H9 (cell line): ENCODE measurements at regions not wholly inside any gene's neighbourhood (a gene's known extent, or its start where the extent isn't known, plus 50 kb on each side); places are given as distances from the start of the nearest gene placed in this dataset.

Experiments
- DNase-seq: peaks from one replicate; pipeline ENCODE4 v3.0.0-alpha.2; 2017
- H2AFZ ChIP-seq: one replicate; pipeline ENCODE4 v1.6.1; 2013; ENCODE audit warnings: mild to moderate bottlenecking, low read length, control low read depth, moderate library complexity
- H2AK5ac ChIP-seq: 2 replicates; pipeline ENCODE4 v1.6.1; 2013; ENCODE audit warnings: low read length, control low read depth, mixed read lengths; ENCODE audit not compliant: insufficient read length
- H2BK120ac ChIP-seq: one replicate; pipeline ENCODE4 v1.6.1; 2013; ENCODE audit warnings: low read depth, mild to moderate bottlenecking, low read length, control low read depth, inconsistent platforms; ENCODE audit not compliant: poor library complexity, severe bottlenecking
- H2BK12ac ChIP-seq: 2 replicates; pipeline ENCODE4 v1.6.1; 2013; ENCODE audit warnings: low read length, control low read depth, mixed read lengths, low read depth; ENCODE audit not compliant: insufficient read length
- H2BK15ac ChIP-seq: 2 replicates; pipeline ENCODE4 v1.6.1; 2013; ENCODE audit warnings: low read depth, low read length, control low read depth
- H2BK20ac ChIP-seq: one replicate; pipeline ENCODE4 v1.6.1; 2013; ENCODE audit warnings: low read depth, mild to moderate bottlenecking, low read length, control low read depth, inconsistent platforms; ENCODE audit not compliant: poor library complexity, severe bottlenecking
- H2BK5ac ChIP-seq: 2 replicates; pipeline ENCODE4 v1.6.1; 2013; ENCODE audit warnings: low read length, control low read depth, mixed read lengths; ENCODE audit not compliant: insufficient read length
- H3K14ac ChIP-seq: 2 replicates; pipeline ENCODE4 v1.6.1; 2013; ENCODE audit warnings: low read length, control low read depth; ENCODE audit not compliant: insufficient read depth
- H3K18ac ChIP-seq: 2 replicates; pipeline ENCODE4 v1.6.1; 2013; ENCODE audit warnings: low read depth, mild to moderate bottlenecking, mixed read lengths, low read length, control low read depth; ENCODE audit not compliant: insufficient read length
- H3K23ac ChIP-seq: 2 replicates; pipeline ENCODE4 v1.6.1; 2013; ENCODE audit warnings: low read length, control low read depth, mixed read lengths, low read depth; ENCODE audit not compliant: insufficient read length
- H3K23me2 ChIP-seq: 2 replicates; pipeline ENCODE4 v1.6.1; 2013; ENCODE audit warnings: low read depth, mild to moderate bottlenecking, mixed read lengths, low read length, control low read depth; ENCODE audit not compliant: insufficient read length, poor library complexity, severe bottlenecking
- H3K27ac ChIP-seq: 2 replicates; pipeline ENCODE4 v1.5.1; 2013; ENCODE audit warnings: low read length, control low read depth, mixed read lengths, low read depth; ENCODE audit not compliant: insufficient read length
- H3K27me3 ChIP-seq: 2 replicates; pipeline ENCODE4 v1.6.1; 2013; ENCODE audit warnings: low read length, control low read depth, inconsistent platforms; ENCODE audit not compliant: insufficient read depth
- H3K4ac ChIP-seq: 2 replicates; pipeline ENCODE4 v1.6.1; 2013; ENCODE audit warnings: low read depth, mild to moderate bottlenecking, control low read depth, inconsistent platforms, low read length, moderate library complexity
- H3K4me1 ChIP-seq: 2 replicates; pipeline ENCODE4 v1.6.1; 2013; ENCODE audit warnings: low read length, control low read depth, inconsistent platforms; ENCODE audit not compliant: insufficient read depth
- H3K4me2 ChIP-seq: 2 replicates; pipeline ENCODE4 v1.6.1; 2013; ENCODE audit warnings: low read length, control low read depth, mixed read lengths; ENCODE audit not compliant: insufficient read length, insufficient read depth
- H3K56ac ChIP-seq: 2 replicates; pipeline ENCODE4 v1.6.1; 2013; ENCODE audit warnings: low read depth, mild to moderate bottlenecking, mixed read lengths, low read length, control low read depth; ENCODE audit not compliant: insufficient read length
- H3K79me1 ChIP-seq: 2 replicates; pipeline ENCODE4 v1.6.1; 2013; ENCODE audit warnings: low read depth, mild to moderate bottlenecking, moderate library complexity, low read length, control low read depth, inconsistent platforms; ENCODE audit not compliant: insufficient read depth, poor library complexity, severe bottlenecking
- H3K79me2 ChIP-seq: 2 replicates; pipeline ENCODE4 v1.6.1; 2013; ENCODE audit warnings: low read length, control low read depth, inconsistent platforms; ENCODE audit not compliant: insufficient read depth
- H3K9ac ChIP-seq: 2 replicates; pipeline ENCODE4 v1.6.1; 2013; ENCODE audit warnings: low read length, control low read depth, mixed read lengths; ENCODE audit not compliant: insufficient read length; ENCODE audit errors: extremely low read depth
- H3K9me3 ChIP-seq: one replicate; pipeline ENCODE4 v1.6.1; 2013; ENCODE audit warnings: low read depth, low read length, inconsistent platforms; ENCODE audit not compliant: control insufficient read depth
- H3T11ph ChIP-seq: one replicate; pipeline ENCODE4 v1.6.1; 2013; ENCODE audit warnings: mild to moderate bottlenecking, low read length, control low read depth, inconsistent platforms
- H4K20me1 ChIP-seq: one replicate; pipeline ENCODE4 v1.6.1; 2013; ENCODE audit not compliant: control insufficient read depth, insufficient read length, insufficient read depth
- H4K5ac ChIP-seq: 2 replicates; pipeline ENCODE4 v1.6.1; 2013; ENCODE audit warnings: low read depth, mild to moderate bottlenecking, mixed read lengths, low read length, control low read depth; ENCODE audit not compliant: insufficient read length
- H4K8ac ChIP-seq: replicated peaks from 2 replicates; pipeline ENCODE4 v1.6.1; 2013; ENCODE audit warnings: low read length, control low read depth, mixed read lengths, low read depth; ENCODE audit not compliant: insufficient read length
- H4K91ac ChIP-seq: 2 replicates; pipeline ENCODE4 v1.6.1; 2013; ENCODE audit warnings: low read depth, mild to moderate bottlenecking, moderate library complexity, mixed read lengths, low read length, control low read depth; ENCODE audit not compliant: insufficient read length
- H3K27ac Mint-ChIP-seq, 3 experiments: 2 replicates in 2 of 3; 3 replicates in 1 of 3; pipeline ENCODE4 v1.8.0; 2020 to 2021; ENCODE audit warnings: mixed read lengths in 3 of 3, mild to moderate bottlenecking in 1 of 3, moderate library complexity in 1 of 3
- H3K27me3 Mint-ChIP-seq: 2 replicates; pipeline ENCODE4 v1.8.0; 2021; ENCODE audit warnings: low read depth, mild to moderate bottlenecking, moderate library complexity, mixed read lengths
- H3K36me3 Mint-ChIP-seq, 3 experiments: 2 replicates in 2 of 3; 3 replicates in 1 of 3; pipeline ENCODE4 v1.8.0; 2020 to 2021; ENCODE audit warnings: low read depth in 3 of 3, mixed read lengths in 3 of 3; ENCODE audit not compliant: insufficient read depth in 1 of 3
- H3K4me1 Mint-ChIP-seq, 2 experiments: 2 replicates each; pipeline ENCODE4 v1.8.0; 2020; ENCODE audit warnings: mixed read lengths in 2 of 2
- H3K4me3 Mint-ChIP-seq, 2 experiments: 2 replicates in 1 of 2; 3 replicates in 1 of 2; pipeline ENCODE4 v1.8.0; 2020 to 2021; ENCODE audit warnings: mild to moderate bottlenecking in 2 of 2, mixed read lengths in 2 of 2, moderate library complexity in 1 of 2
- H3K9me3 Mint-ChIP-seq, 2 experiments: 2 replicates in 1 of 2; 3 replicates in 1 of 2; pipeline ENCODE4 v1.8.0; 2020; ENCODE audit warnings: mild to moderate bottlenecking in 2 of 2, mixed read lengths in 2 of 2, moderate library complexity in 1 of 2
- WGBS: extraction: QIAGEN DNeasy Blood & Tissue Kit; methylation state at CpG from one replicate; pipeline ENCODE4 v1.1.7; 2013; ENCODE audit warnings: missing lambda C conversion rate, low lambda C conversion rate, mixed read lengths; ENCODE audit not compliant: insufficient read length; ENCODE audit errors: extremely low coverage; 5-methylcytosine and 5-hydroxymethylcytosine counted together
- TF ChIP-seq, protein P1 (sequence below): fragments of 200-600 bp; sonication (generic); conservative IDR thresholded peaks from 3 replicates; pipeline ENCODE4 v1.8.0; 2021; ENCODE audit warnings: antibody characterized with exemption, mild to moderate bottlenecking

DNA sequence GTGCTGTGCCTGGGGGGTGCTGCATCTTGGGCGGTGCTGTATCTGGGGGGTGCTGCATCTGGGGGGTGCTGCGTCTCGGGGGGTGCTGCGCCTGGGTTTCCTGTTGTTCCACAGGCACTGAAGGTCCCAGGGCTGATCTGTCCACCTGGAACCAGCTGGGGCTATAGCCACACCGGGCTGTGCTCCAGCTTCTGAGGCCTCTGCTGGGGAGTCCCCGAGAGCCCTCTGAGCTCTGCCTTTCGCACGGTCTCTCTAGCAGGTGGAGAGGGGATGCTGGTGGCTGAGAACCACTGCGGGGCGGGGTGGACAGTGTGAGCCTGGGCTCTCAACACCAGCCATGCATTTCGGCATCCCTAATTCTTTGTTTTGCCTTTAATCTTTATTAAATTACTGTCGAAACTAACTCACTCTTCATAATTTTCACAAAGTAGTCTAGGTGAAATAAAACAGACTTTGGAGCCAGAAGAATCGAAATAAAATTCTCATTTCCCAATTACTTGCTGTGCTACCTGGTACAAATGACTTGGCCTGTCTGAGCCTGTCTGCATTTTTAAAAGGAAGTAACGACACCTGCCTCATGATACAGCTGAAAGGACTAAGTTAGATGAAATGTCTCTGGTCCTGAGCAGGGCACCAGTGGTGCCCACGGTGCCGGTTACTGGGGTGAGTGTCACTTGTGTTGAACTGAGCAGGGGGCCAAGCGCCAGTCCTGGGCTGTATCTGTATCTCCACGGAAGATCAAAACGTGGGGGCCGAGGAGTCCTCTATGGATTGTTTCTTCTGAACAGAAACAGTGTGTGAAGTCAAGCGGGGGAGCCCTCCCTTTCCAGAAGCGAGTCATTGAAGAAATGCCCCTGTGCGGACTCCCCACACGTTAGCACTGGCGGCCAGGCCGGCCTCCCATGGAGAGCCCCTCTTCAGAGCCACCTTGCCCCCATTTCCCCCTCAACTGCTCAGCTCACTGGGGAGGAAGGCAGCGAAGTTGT, 142.0 kb downstream of the ASB1 start:
- H2BK120ac ChIP-seq = no peak overlapping the region
- H4K20me1 ChIP-seq = no peaks in the 10 kb centered on the region
- no peak overlapping the region for H2AFZ ChIP-seq
- H3K9ac ChIP-seq = no peak overlapping the region
- no peak for DNase-seq
- no peak overlapping the region for H4K8ac ChIP-seq
- H4K91ac ChIP-seq = no peak overlapping the region
- H3K4me2 ChIP-seq = no peak overlapping the region
- H3K36me3 Mint-ChIP-seq = peaks cover 0 to 4% (median 0%) of the 10 kb centered on the region in 3 experiments; a peak in 1 of 7 replicates
- no peak overlapping the region for H2BK12ac ChIP-seq
- no peak overlapping the region for H2BK15ac ChIP-seq
- TF ChIP-seq, protein P1, sequence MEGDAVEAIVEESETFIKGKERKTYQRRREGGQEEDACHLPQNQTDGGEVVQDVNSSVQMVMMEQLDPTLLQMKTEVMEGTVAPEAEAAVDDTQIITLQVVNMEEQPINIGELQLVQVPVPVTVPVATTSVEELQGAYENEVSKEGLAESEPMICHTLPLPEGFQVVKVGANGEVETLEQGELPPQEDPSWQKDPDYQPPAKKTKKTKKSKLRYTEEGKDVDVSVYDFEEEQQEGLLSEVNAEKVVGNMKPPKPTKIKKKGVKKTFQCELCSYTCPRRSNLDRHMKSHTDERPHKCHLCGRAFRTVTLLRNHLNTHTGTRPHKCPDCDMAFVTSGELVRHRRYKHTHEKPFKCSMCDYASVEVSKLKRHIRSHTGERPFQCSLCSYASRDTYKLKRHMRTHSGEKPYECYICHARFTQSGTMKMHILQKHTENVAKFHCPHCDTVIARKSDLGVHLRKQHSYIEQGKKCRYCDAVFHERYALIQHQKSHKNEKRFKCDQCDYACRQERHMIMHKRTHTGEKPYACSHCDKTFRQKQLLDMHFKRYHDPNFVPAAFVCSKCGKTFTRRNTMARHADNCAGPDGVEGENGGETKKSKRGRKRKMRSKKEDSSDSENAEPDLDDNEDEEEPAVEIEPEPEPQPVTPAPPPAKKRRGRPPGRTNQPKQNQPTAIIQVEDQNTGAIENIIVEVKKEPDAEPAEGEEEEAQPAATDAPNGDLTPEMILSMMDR = no peak
- H3K27ac Mint-ChIP-seq = no peak overlapping the region; a peak in 1 of 7 replicates
- H2BK20ac ChIP-seq = no peak overlapping the region
- no CpG with 5 or more reads among the region's 27 CpGs for WGBS
- no peaks in the 10 kb centered on the region for H3K79me1 ChIP-seq
- no peak overlapping the region for H3K4ac ChIP-seq
- no peak overlapping the region for H3K27ac ChIP-seq
- H3K9me3 Mint-ChIP-seq = peaks cover 0 to 4% of the 10 kb centered on the region in 2 experiments; a peak in 1 of 5 replicates
- H3K4me1 ChIP-seq = no peaks in the 10 kb centered on the region
- no peak overlapping the region for H3K14ac ChIP-seq
- H3K23me2 ChIP-seq = no peaks in the 10 kb centered on the region
- peaks cover 6% of the 10 kb centered on the region; the same call in 1 of the 2 replicates for H3K27me3 Mint-ChIP-seq
- H4K5ac ChIP-seq = no peak overlapping the region
- no peak overlapping the region for H3T11ph ChIP-seq
- no peak overlapping the region for H3K56ac ChIP-seq
- no peaks in the 10 kb centered on the region for H3K27me3 ChIP-seq
- H2BK5ac ChIP-seq = no peak overlapping the region
- H2AK5ac ChIP-seq = no peak overlapping the region
- 0 out of 4 replicates have a peak, but pooled peaks cover 0 to 2% of the 10 kb centered on the region in 2 experiments for H3K4me1 Mint-ChIP-seq
- no peak overlapping the region for H3K4me3 Mint-ChIP-seq
- no peaks in the 10 kb centered on the region for H3K79me2 ChIP-seq
- H3K18ac ChIP-seq = no peak overlapping the region
- H3K23ac ChIP-seq = no peak overlapping the region
- H3K9me3 ChIP-seq = no peaks in the 10 kb centered on the region
